Ecto neural progenitor cell (in vitro differentiated cells): ENCODE measurements at regions not wholly inside any gene's neighbourhood (a gene's known extent, or its start where the extent isn't known, plus 50 kb on each side); places are given as distances from the start of the nearest gene placed in this dataset.

ENCODE experiments used
- DNase-seq: peaks from one replicate; pipeline ENCODE4 v3.0.0-alpha.2; 2018; ENCODE audit warnings: low spot score

DNA sequence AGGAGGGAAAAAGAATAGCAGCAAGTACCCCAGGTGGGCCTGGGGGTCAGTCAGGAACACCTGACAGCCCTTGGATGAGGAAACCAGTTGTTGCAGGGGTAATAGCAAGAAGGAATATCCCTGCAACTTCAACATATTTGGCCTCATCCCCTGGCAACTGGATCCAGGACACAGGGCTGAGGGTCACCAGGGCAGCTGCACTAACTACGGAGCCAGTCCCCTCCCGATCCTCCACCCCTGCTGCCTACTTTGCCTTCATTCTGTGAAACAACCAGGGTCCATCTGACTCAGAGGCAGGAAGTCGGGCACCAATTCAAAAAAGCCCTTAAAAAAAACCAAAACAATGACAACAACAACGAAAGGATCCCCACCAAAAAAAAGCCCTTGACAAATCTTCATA, 52.9 kb downstream of the FRMPD3 start:
- no peak for DNase-seq

DNA sequence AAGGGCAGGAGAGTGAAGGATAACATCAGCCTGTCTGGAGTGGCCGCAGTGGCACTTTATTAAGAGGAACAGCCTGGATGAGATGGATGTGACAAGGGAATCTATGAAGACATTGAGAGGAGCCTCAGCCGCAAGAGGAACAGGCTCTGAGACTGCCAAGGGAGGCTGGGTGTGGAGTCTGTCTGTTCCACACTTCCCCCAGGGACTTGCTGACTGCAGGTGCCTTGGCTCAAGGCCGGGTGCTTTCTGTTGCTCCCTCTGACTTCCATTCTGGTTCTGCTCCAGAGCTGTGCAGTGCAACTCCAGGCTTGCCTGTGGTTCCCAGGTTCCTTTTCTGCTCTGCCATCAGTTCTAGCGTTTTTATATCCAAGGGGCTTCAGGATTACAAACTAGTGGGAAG, 54.6 kb downstream of the FRMPD3 start:
- DNase-seq = no peak

DNA sequence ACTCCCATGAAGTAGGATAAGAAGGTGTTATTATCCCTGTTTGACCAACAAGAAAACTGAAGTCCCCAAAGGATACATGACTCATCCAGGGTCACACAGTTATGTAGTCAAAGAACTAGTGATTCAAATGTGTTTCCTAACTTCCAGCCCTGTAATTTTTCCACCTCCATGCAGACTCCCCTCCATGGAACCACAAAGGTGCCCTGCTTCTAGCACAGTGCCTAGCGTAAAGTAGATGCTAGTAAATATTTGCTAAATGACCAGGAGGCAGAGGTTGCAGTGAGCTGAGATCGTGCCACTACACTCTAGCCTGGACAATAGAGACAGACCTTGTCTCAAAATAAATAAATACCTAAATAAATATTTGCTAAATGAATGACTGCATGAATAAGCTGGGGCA, 55.8 kb downstream of the FRMPD3 start:
- DNase-seq = no peak

DNA sequence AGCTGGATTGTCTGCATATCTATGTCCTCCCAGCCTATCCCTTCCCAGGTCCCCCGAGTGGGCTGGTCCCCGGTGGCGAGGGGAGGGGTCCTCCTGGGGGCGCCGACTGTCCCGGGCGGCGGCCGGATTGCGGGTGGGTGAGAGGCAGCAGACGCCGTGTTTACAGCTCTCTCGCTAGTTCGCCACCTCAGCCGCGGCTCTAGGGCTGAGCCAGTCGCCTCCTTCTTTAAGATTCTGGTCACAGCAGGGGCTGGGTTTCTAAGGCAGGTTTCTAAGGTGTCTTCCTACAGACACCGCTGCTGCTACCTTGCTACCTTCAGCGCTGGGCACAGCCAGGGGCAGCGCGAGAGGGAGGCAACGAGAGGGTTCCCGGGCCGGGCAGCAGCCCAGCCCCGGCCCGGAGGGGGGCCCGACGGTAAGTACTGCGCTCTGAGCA, 57.2 kb downstream of the FRMPD3 start:
- no peak for DNase-seq

DNA sequence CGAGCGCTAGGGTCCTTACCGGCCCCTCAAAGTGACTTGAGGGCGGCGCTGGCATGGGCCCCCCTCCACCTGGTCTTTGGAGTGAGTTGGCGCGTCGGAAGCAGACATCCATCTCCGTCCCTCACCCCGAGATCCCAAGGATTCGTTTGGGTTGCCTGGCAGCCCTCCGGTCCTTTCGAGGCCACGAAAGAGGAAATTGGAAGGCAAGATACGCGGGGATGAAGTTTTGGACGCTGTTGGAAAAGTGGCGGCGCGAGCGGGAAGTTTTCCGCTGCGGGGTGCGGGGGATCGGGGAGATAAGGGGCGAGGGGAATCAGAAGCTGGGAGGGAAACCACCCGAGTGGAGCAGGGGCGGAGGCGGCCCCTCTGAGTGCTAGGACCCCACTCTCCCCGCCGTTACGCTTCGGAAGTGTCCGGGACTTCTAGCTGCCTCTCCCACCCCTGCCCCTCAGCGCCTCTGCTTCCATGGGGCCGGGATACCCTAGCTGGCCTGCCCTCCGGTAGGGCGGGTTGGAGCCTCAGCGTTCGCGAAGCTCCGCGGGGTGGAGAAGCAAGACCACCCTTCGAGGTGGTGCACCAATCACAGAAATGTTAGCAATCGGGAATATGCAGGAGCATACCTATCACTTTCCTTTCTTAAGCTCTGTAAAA, 57.8 kb downstream of the FRMPD3 start:
- no peak for DNase-seq

DNA sequence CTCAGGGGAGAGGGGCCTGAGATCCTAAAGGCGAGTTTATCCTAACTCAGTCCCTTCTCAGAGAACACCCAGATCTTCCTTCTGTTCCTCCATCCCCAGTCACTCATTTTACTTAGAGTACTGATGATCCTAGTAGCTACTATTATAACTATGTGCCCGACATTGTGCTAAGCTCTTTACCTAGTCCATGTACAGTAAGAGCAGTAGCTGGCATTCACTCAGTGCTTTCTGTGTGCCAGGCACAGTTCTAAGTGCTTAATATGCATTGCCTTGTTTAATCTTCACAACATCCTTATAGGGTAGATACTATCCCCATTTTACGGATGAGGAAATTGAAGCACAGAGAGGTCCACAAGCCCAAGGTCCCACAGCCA, 58.3 kb downstream of the FRMPD3 start:
- DNase-seq = no peak

DNA sequence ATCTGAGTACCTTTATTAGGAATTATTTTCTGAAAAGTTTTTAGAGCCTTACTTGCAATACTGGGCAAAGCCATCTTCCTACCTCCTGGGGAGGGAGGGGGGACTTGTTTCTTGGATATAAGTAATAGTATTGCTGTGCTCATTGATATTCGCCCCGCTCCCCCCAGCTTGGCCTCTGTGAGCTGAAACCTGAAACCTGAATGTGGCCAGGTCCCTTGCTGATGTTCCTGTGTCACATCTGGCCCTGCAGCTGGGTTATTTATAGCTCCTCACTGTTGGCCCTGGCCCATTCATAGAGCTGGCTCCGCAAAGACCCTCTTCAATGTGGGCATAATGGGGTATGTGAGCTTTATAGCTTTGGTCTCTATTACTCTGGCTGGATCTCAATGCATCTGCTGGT, 59.5 kb downstream of the FRMPD3 start:
- no peak for DNase-seq

DNA sequence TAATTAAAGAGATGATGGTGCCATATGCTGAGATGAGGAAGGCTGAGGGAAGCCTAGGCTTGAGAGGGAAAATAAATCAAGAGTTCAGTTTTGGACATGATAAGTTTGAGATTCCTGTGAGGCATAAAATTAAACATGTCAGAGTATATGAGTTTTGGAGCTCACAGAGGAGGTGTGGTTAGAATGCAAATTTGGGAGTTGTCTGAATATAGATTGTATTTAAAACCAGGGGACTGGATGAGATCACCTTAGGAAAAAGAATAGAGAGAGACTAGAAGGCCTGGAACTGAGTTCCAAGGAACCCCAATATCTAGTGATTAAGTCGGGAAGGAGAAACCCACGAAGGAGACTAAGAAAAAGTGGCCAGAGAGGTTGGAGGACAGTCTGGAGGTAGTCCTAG, 65.5 kb downstream of the FRMPD3 start:
- no peak for DNase-seq

DNA sequence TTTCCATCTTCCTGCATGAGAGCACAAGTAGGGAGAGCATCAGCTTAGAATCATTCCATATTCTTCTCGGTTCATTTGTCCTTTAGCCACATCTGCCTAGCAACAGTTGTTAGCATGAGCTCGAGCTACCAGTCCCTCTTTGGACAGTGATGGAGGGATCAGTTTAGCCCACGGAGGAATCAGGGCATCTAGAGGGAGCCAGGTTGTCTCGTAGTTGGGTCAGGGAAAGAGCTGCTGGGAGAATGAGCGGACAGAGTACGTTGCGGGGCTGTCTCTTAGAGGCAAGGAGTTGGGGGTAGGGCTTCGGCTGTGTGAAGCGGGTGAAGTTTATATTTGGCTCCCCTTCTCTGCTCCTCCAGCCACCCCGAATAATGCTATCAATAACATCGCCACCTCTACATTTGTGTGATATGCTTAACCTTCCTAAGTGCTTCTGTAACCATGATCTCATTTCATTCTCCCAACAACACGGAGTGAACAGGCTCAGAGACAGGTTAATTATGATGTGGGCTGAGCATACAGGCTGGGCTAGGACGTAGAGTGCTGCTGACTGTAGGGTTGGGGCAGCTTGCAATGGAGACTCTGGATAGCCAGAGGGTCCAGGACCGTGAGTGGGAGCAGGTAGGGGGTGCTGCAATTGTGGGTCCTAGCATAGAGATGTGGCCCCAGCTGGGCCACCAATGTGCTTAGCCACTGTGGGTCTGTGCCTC, 72.6 kb downstream of the FRMPD3 start:
- no peak for DNase-seq

DNA sequence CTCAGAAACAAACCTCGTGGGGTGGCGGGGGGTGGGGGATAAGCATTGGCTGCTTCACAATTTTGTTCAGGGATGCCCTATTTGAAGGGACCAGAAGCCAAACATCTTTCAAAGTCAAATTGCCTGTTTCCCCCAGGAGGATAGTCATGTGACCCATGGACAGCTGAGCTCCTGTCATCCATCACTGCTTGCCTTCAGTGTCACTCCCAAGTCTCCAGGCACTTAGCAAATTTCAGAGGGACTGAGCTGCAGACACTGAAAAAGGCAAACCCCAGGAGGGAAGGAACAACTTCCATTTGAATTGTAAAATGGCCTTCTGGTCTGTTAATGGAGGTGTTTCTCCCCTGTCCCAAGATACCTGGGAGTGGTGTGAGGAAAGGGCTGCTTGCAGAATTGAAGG, 73.4 kb downstream of the FRMPD3 start:
- no peak for DNase-seq

DNA sequence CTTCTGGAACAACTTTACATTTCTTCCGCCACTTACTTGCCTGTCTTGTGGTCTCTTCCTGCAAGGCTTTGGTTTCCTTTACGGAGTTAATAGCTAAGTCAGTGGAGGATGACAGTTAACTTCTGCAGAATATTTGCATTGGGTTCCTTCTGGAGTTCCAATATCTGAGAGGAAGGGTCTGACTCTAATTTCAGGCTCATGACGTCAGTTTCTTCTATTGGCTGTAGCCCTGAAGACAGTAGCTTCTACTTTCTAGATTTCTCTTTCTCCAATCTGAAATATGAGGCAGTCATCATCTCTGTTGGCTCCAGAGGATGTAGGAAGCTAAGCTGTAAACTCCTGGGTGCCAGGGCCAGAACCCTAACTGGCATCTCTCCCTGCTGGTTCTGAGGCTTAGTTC, 76.7 kb downstream of the FRMPD3 start:
- DNase-seq = no peak

DNA sequence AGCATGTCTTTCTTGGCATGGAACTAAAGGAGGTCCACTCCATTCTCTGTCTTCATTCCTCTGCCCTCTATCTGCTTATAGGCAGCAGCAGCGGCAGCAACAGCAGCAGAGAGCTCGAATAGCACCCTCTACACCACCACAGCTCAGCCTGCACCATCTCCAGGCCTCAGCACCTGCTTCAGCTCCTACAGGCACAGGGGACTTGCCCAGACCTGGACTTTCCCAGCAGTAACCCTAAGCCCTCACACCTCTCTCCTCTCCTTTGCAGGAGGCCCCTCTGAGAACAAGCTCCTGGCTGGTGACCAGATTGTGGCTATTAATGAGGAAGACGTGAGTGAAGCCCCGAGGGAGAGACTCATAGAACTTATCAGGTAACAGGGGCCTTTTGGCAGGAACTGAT, 80.7 kb downstream of the FRMPD3 start:
- DNase-seq = no peak

DNA sequence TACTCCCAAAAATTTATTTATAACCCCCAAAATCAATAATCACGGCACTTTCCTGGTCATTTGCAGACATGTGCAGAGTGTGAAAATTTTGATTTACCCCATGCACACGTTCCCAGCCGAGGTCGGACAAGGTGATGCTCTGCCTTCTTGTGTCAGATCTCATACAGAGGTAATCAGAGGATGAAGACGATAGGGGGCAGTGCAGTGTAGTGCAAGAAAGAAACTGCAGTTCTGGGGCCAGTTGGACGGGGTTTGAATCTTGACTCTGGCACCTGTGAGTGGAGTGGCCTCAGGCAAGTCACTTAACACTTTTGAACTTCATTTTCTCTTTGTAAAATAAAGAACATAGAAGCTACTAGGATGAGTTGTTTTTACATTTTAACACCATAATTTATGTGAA, 88.4 kb downstream of the FRMPD3 start:
- peak; percentile 60 for DNase-seq

DNA sequence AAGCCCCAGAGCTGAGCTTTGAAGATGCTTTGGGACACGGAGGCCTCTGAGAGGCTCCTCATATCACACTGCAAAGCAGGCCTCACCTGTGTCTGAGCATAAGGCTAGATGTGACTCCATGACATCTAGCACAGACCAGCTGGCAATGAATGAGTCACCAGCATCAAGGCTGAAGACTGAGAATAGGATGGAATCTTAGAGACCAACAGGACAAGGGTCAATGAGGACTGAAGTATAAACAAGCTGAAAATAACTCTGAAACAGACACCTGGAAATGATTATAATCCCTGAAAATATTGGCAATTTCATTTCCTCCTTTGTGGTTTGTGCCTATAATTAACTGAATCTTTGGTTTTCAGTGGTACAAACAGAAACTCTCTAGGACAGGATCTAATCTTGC, 87.1 kb upstream of the PRPS1 start:
- DNase-seq = no peak

DNA sequence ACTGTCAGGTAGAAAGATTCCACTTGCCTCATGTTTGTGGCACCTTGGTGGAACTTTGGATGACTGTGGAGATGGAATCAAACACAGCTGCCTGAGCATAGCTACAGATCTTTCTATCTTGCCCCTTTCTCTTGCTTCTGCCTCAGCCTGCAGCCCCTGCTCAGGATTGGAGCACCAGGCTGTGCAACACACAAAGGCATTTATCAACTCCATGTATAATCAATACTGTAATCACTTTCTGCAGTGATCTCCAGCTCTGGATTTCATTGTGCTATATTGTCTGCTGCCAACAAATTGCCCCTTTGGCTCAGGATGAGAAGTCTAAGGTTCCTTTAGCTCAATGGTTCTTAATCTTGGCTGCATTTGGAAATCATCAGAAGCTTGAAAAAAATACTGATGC, 86.3 kb upstream of the PRPS1 start:
- no peak for DNase-seq

DNA sequence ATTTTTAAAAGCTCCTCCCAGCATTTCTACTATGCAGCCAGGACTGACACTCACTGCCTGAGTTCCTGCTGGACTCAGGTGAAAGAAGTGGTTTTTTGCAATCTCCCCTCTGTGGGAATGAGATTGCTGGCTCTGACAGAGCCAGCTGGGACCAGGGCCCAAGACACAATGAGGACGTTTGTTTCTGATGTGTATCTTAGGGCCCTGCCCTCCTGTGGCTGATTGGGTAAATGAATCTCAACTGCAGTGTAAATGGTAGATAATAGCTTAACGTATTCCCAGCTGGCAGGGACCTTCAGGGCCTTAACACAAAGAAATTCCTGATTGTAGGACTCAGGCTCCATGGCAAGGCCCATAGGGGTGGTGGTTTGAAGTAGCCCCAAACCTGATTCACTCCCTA, 85.8 kb upstream of the PRPS1 start:
- DNase-seq = no peak

DNA sequence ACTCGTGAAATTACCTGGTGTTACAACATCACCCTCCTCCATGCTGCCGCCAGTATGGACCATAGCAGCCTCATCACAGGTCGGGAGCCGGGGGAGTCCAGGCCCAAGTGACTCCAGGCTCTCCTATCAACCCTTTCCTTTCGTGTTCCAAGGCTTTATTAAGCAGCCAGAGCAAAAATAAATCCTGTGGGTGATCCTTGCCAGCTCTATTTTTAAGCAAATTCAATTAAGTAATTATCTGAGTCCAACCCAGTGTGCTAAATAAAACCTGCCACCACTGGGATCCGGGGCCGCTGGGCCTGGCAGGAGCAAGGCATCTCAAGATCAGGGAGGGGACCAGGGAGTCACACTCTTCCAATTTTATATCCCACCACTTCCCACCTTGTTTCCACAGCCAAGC, 80.7 kb upstream of the PRPS1 start:
- no peak for DNase-seq

DNA sequence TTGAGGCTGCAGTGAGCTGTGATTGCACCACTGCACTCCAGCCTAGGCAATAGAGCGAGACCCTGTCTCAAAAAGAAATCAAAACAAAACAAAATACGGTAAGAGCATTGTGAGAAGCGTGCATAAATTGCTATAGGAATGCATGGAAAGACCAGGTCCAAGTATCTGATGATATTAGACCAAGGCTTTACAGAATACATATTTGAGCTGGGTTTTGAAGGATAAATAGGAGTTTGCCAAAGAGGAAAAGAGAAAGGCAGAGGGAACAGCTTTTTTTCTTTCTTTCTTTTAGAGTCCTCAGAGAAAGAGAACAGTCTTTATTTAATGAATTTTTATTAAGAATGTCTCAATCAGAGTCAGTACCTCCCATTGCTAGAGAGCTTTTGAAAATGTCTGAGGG, 79.5 kb upstream of the PRPS1 start:
- DNase-seq = no peak

DNA sequence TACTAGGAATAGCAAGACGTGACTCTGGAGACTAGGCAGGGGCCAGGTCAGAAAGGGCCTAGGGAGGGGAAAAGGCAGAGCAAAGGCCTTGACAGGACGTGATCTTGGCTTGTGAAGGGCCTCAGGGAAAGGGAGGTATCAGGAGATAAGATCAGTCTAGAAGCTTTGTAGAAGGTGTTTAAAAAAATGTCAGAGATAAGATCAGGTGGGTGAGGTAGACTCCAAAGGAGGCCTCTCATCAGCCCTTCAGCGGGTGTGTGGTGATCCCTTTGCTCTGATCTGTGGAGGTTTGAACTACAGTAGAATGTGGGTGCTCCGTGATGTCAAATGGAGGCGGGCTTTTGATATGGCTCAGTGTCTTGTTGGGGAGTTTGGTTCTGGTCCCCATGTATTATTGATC, 78.8 kb upstream of the PRPS1 start:
- no peak for DNase-seq

DNA sequence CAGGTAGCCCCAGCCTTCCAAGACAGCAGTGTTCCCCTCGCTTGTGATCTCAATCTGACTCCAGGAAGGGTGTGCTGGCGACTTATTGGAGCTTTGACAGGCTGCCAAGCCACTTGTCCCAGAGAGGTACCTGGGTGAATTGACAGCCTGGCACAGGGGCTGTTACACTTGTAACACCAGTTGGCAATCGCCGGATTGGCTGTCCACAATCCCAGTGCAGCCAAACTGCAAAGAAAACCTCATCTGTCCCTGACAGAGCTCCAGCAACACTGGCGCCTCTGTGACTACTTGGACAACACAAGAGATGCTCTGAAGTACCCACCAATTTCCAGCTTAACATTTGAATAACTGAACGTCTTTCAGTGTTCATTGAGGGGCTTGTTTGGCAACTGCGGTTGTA, 76.8 kb upstream of the PRPS1 start:
- no peak for DNase-seq

DNA sequence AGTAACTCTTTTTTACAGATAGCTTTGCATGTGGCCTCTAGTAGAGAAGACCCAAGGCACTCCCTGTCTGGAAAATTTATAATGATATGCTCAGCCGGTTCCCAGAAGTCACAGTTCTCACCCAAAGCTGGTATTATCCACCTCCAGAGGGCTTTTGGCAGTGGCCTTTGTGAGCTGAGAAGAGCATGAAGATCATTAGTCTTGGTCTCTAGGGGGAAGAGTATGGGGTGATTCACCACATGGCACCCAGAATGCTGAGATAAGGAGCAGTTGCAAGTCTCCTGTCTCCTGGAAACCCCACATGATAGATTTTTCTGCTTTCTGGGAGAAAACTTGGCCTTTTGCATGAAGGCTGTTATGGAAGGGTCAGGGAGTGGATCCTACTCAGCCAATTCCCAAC, 75.4 kb upstream of the PRPS1 start:
- no peak for DNase-seq

DNA sequence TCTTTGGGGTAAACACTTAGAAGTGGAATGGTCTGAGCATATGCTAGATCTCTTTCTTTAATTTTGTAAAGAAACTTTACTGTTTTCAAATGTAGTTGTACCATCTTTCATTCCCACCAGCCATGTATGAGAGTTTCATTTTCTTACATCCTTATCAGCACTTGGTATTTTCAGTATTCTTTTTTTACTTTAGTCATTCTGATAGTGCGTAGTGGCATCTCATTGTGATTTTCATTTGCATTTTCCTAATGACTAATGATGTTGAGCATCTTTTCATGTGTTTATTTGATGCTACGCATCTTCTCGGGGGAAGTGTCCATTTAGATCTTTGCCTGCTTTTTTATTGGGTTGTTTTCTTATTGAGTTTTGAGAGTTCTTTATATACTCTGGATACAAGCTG, 71.3 kb upstream of the PRPS1 start:
- no peak for DNase-seq

DNA sequence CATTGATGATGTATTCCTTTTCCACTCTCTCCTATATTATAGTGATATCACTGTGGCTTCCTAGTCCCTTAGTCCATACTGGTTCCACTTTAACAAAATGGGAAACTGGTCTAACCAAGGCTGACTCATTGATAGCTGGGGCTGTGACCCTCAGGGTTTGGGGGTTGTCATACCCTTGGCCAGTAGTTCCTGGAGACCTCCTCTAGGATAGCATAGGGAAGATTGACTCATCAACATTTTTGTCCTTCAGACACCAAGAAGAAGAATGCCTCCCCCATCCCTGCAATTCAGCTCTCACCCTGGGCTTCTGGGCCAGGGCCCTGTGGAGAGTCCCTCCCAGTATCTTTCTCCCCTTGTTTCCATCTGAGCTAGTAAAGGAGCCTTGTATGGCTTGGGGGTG, 68.8 kb upstream of the PRPS1 start:
- DNase-seq = no peak

DNA sequence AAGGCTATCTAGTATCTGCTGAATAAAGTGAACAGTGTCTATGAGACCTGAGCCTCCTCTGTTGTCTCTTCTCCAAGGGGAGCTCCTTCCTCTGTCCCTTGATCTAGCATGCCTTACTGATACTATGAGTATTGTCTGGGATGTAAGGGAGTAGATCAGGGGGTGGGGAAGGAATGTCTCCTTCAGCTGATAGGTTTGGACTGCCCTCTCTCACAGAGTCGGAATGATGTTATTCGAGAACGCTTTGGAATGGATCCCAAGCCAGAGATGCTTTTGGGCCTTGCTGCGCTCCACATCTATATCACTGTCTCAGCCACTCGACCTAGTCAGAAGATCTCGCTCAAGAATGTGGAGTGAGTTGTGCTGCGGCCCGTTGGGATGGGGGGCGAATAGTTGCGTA, 68.3 kb upstream of the PRPS1 start:
- DNase-seq = no peak
